ENCODE measurements at regions not wholly inside any gene's neighbourhood (a gene's known extent, or its start where the extent isn't known, plus 50 kb on each side); places are given as distances from the start of the nearest gene placed in this dataset.

DNA sequence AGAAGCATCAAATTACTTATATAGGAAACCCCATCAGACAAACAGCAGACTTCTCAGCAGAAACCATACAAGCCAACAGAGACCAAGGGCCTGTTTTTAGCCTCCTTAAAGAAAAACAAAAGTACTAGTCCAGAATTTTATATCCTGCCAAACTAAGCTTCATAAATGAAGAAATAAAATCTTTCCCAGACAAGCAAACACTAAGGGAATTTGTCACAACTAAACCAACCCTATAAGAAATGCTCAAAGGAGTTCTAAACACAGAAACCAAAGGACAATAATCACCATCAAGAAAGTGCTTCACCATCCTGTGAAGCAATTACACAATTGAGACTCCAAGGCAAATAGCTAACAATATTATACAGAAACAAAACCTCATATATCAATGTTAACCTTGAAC, 238.6 kb downstream of the NKX6-1 start:
- H3K4me3 Mint-ChIP-seq: no peak overlapping the region
- no peak overlapping the region for H3K14ac ChIP-seq (ENCODE audit: insufficient read depth, low read length)
- H3K23me2 ChIP-seq (ENCODE audit: insufficient read length, low read depth, low read length, poor library complexity, severe bottlenecking): no peaks in the 10 kb centered on the region
- no peak overlapping the region for H3K4me2 ChIP-seq (ENCODE audit: insufficient read depth, insufficient read length, low read length)
- H2AFZ ChIP-seq (ENCODE audit: low read length): no peak overlapping the region
- H3K27ac Mint-ChIP-seq: no peak overlapping the region
- peaks cover 14 to 16% of the 10 kb centered on the region in 2 experiments for H3K9me3 Mint-ChIP-seq
- no peak overlapping the region for H4K91ac ChIP-seq (ENCODE audit: insufficient read length, low read depth, low read length)
- H3K9ac ChIP-seq (ENCODE audit: extremely low read depth, insufficient read length, low read length): no peak overlapping the region
- TF ChIP-seq, protein P1, sequence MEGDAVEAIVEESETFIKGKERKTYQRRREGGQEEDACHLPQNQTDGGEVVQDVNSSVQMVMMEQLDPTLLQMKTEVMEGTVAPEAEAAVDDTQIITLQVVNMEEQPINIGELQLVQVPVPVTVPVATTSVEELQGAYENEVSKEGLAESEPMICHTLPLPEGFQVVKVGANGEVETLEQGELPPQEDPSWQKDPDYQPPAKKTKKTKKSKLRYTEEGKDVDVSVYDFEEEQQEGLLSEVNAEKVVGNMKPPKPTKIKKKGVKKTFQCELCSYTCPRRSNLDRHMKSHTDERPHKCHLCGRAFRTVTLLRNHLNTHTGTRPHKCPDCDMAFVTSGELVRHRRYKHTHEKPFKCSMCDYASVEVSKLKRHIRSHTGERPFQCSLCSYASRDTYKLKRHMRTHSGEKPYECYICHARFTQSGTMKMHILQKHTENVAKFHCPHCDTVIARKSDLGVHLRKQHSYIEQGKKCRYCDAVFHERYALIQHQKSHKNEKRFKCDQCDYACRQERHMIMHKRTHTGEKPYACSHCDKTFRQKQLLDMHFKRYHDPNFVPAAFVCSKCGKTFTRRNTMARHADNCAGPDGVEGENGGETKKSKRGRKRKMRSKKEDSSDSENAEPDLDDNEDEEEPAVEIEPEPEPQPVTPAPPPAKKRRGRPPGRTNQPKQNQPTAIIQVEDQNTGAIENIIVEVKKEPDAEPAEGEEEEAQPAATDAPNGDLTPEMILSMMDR (conservative IDR thresholded peaks at IDR 0.05): no peak
- no peak overlapping the region for H2BK120ac ChIP-seq (ENCODE audit: low read depth, low read length, poor library complexity, severe bottlenecking)
- H2BK12ac ChIP-seq (ENCODE audit: insufficient read length, low read depth, low read length): no peak overlapping the region
- no peak overlapping the region for H4K8ac ChIP-seq (replicated peaks; ENCODE audit: insufficient read length, low read depth, low read length)
- no peak overlapping the region for H3K4ac ChIP-seq (ENCODE audit: low read depth, low read length)
- H4K20me1 ChIP-seq (ENCODE audit: control insufficient read depth, insufficient read depth, insufficient read length): no peaks in the 10 kb centered on the region
- H2BK15ac ChIP-seq (ENCODE audit: low read depth, low read length): no peak overlapping the region
- no peak overlapping the region for H3K18ac ChIP-seq (ENCODE audit: insufficient read length, low read depth, low read length)
- no peaks in the 10 kb centered on the region; the same call in 1 of the 2 replicates for H3K27me3 Mint-ChIP-seq (ENCODE audit: low read depth)
- H2BK20ac ChIP-seq (ENCODE audit: low read depth, low read length, poor library complexity, severe bottlenecking): no peak overlapping the region
- H3K36me3 Mint-ChIP-seq (ENCODE audit: insufficient read depth in 1 of 3, low read depth in 3 of 3): peaks cover 0 to 24% (median 10%) of the 10 kb centered on the region in 3 experiments; a peak in 4 of 7 replicates
- no peak overlapping the region for H3K56ac ChIP-seq (ENCODE audit: insufficient read length, low read depth, low read length)
- no peaks in the 10 kb centered on the region for H3K27me3 ChIP-seq (ENCODE audit: insufficient read depth, low read length)
- H4K5ac ChIP-seq (ENCODE audit: insufficient read length, low read depth, low read length): no peak overlapping the region
- H3K79me1 ChIP-seq (ENCODE audit: insufficient read depth, low read depth, low read length, poor library complexity, severe bottlenecking): no peaks in the 10 kb centered on the region
- H3K27ac ChIP-seq (ENCODE audit: insufficient read length, low read depth, low read length): no peak overlapping the region
- no peaks in the 10 kb centered on the region for H3K9me3 ChIP-seq (ENCODE audit: control insufficient read depth, low read depth, low read length)
- no peak overlapping the region for H2BK5ac ChIP-seq (ENCODE audit: insufficient read length, low read length)
- no peak for DNase-seq
- H3K23ac ChIP-seq (ENCODE audit: insufficient read length, low read depth, low read length): no peak overlapping the region
- no peaks in the 10 kb centered on the region for H3K4me1 ChIP-seq (ENCODE audit: insufficient read depth, low read length)
- H3K79me2 ChIP-seq (ENCODE audit: insufficient read depth, low read length): no peaks in the 10 kb centered on the region
- no peak overlapping the region for H3T11ph ChIP-seq (ENCODE audit: low read length)
- H2AK5ac ChIP-seq (ENCODE audit: insufficient read length, low read length): no peak overlapping the region
- peaks cover 5 to 9% of the 10 kb centered on the region in 2 experiments; a peak in 3 of 4 replicates for H3K4me1 Mint-ChIP-seq
